ENCODE measurements at regions not wholly inside any gene's neighbourhood (a gene's known extent, or its start where the extent isn't known, plus 50 kb on each side); places are given as distances from the start of the nearest gene placed in this dataset.

DNA sequence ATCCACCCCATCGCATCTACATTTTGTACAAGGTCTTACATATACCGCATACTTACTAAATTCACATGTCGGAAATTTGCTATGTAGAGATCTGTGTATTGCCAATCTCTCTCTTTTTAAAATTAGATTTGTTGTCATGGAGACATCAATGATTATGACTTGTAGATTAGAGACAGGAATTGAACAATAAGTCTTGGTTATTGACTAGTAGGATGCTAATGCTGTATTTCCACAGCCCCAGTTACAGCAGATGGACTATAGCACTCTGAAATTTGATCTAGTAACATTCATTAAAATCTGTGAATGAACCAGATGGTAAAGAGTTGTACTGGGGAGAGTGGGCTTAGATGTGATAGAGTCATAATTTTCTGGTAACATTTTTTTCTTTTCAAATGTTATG lies 805.7 kb downstream of the SLC4A3 start:
- intact Hi-C loops (cut with DNase I) = no loop called here
- TF ChIP-seq, protein P1, sequence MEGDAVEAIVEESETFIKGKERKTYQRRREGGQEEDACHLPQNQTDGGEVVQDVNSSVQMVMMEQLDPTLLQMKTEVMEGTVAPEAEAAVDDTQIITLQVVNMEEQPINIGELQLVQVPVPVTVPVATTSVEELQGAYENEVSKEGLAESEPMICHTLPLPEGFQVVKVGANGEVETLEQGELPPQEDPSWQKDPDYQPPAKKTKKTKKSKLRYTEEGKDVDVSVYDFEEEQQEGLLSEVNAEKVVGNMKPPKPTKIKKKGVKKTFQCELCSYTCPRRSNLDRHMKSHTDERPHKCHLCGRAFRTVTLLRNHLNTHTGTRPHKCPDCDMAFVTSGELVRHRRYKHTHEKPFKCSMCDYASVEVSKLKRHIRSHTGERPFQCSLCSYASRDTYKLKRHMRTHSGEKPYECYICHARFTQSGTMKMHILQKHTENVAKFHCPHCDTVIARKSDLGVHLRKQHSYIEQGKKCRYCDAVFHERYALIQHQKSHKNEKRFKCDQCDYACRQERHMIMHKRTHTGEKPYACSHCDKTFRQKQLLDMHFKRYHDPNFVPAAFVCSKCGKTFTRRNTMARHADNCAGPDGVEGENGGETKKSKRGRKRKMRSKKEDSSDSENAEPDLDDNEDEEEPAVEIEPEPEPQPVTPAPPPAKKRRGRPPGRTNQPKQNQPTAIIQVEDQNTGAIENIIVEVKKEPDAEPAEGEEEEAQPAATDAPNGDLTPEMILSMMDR (IDR thresholded peaks at IDR 0.05) = no peak

DNA sequence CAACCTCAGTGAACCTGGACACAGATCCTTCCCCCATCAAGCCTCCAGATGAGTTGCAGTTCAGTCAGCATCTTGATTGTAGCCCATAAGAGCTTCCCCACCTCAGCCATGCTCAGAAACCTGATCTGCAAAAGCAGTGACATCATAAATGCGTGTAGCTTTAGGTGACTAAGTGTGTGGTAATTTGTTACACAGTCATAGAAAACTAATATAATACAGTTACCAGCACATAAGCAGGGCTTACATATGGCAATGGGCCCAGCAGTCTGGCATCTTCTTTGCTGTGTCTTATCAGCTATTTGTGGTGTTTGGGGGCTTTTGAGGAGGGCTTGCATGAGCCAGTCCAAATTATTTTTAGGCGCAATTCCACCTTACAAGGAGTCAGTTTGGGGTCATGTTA lies 807.0 kb downstream of the SLC4A3 start:
- no peak for DNase-seq
- 84 to 93% methylated on average over 2 of the region's 2 CpGs for WGBS, 2 donors

More for the DNA sequence above, 805.7 kb downstream of the SLC4A3 start:
- Histone ChIP-seq H3K27ac (no peak overlapping the region), H3K4me3 (no peak overlapping the region), H3K4me1 (no peaks in the 10 kb centered on the region), H3K36me3 (no peaks in the 10 kb centered on the region), H3K9me3 (no peaks in the 10 kb centered on the region), H3K27me3 (no peaks in the 10 kb centered on the region)
- DNase-seq (no peak), ATAC-seq (no peak)
- 98% methylated on average over 3 of the region's 3 CpGs for WGBS, 2 donors

DNA sequence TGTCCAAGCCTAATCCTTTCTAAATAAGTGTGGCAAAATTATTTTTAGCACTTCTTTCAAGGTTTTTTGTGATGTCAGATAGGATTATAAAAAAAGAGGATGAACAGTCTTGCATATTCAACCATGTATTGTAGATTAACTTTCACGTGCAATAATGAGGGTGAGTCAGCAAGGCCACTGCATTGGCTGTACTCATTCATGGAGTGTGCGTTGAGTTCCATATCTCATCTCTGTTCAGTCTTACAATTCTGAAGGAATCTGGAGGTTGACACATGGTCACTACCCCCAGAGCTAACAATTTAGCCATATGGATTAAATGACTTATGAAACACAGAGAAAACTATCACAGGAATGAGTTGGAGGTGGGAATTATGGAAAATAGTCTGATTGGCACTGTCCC lies 810.5 kb downstream of the SLC4A3 start:
- Histone ChIP-seq H3K4me1 (no peaks in the 10 kb centered on the region), H3K9me3 (no peaks in the 10 kb centered on the region), H3K4me3 (no peak overlapping the region), H3K36me3 (no peaks in the 10 kb centered on the region), H3K27ac (no peak overlapping the region), H3K27me3 (no peaks in the 10 kb centered on the region)
- intact Hi-C loops (cut with DNase I) = no loop called here
- DNase-seq (no peak), ATAC-seq (no peak)
- TF ChIP-seq, protein P1 (IDR thresholded peaks at IDR 0.05) = no peak
- WGBS, 2 donors = 76 to 79% methylated on average over 2 of the region's 2 CpGs

More for the DNA sequence above, 807.0 kb downstream of the SLC4A3 start:
- H3K27me3 ChIP-seq = no peaks in the 10 kb centered on the region
- H3K4me1 ChIP-seq = no peaks in the 10 kb centered on the region
- H3K36me3 ChIP-seq = no peaks in the 10 kb centered on the region
- intact Hi-C loops (cut with DNase I) = no loop called here
- TF ChIP-seq, protein P1 (IDR thresholded peaks at IDR 0.05) = no peak
- H3K4me3 ChIP-seq = no peak overlapping the region
- no peaks in the 10 kb centered on the region for H3K9me3 ChIP-seq
- no peak for ATAC-seq
- H3K27ac ChIP-seq = no peak overlapping the region

DNA sequence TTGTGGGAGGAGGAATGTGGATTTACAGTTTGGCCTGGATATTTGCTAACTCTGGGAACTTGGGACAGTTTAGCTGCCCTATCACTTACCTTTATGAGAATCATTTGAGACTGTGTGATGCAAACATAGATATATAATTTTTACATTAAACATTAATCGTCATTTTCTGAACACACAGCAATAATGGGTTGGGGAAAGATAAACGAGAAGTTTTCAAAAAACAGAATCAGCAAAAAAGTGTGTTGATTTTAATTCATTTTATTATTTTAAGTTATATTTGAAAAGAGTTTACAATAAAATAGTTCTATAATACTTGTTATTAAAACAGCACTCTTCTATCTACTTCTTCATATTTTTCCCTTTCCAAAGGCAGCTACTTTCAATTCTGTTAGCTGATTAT lies 813.3 kb downstream of the SLC4A3 start:
- intact Hi-C loops (cut with DNase I) = no loop called here
- 93 to 96% methylated on average over 2 of the region's 2 CpGs for WGBS, 2 donors
- TF ChIP-seq, protein P1 (IDR thresholded peaks at IDR 0.05) = no peak

More for the DNA sequence above, 813.3 kb downstream of the SLC4A3 start:
- Histone ChIP-seq H3K4me1 (no peaks in the 10 kb centered on the region), H3K27me3 (no peaks in the 10 kb centered on the region), H3K27ac (no peak overlapping the region), H3K9me3 (peaks cover 0 to 1% (median 0%) of the 10 kb centered on the region in 11 donors), H3K36me3 (no peaks in the 10 kb centered on the region), H3K4me3 (no peak overlapping the region)
- ATAC-seq (no peak), DNase-seq (no peak)

Measured in heart right ventricle (tissue), 16 donors.